BJ (cell line): ENCODE measurements at regions not wholly inside any gene's neighbourhood (a gene's known extent, or its start where the extent isn't known, plus 50 kb on each side); places are given as distances from the start of the nearest gene placed in this dataset.
A peak's percentile ranks its signal among the peaks of the same experiment; 100 is the strongest.

Experiments
- CTCF ChIA-PET: fragments of 350-600 bp; formaldehyde crosslinking; extraction: SDS; loops from one replicate; lab custom pipeline; 2021; ENCODE audit warnings: antibody characterized with exemption, inconsistent platforms; lab: Yijun Ruan, JAX
- POLR2A ChIA-PET: fragments of 300-600 bp; sonication (Branson Sonifier 250); formaldehyde crosslinking; extraction: SDS; loops from one replicate; lab custom pipeline; 2021; ENCODE audit warnings: antibody characterized with exemption; lab: Charles Lee
- DNase-seq: peaks from one replicate; pipeline ENCODE4 v3.0.0-alpha.2; 2011; ENCODE audit warnings: low read depth
- H3K27me3 ChIP-seq: 2 replicates; pipeline ENCODE4 v1.6.0; 2011; ENCODE audit warnings: low read length; ENCODE audit not compliant: control insufficient read depth, insufficient read depth
- H3K36me3 ChIP-seq: 2 replicates; pipeline ENCODE4 v1.5.1; 2011; ENCODE audit warnings: low read length; ENCODE audit not compliant: control insufficient read depth, insufficient read depth
- H3K4me3 ChIP-seq: 2 replicates; pipeline ENCODE4 v1.5.1; 2011; ENCODE audit warnings: low read depth, mild to moderate bottlenecking, control low read depth, low read length
- CTCF ChIP-seq: IDR thresholded peaks from 2 replicates; pipeline ENCODE4 v1.5.1; 2011; ENCODE audit warnings: low read depth, mild to moderate bottlenecking, control low read depth, inconsistent platforms, low read length, moderate library complexity; ENCODE audit not compliant: insufficient read depth

- Histone ChIP-seq H3K27me3 (no peaks in the 10 kb centered on the region), H3K36me3 (no peaks in the 10 kb centered on the region), H3K4me3 (no peak overlapping the region)
- no peak for TF ChIP-seq CTCF
- ChIA-PET CTCF (interaction anchor here (1.2 kb wide), 1 partner anchor 10 kb away, joined by 3 read pairs; no protein-coding TSS in a partner anchor), POLR2A (no interaction called here)
- DNase-seq, result peak; percentile 21
These were observed 67.5 kb upstream of the MBOAT2 start for GRCh38 chr2:9071032-9071431.

- ChIA-PET CTCF (no interaction called here), POLR2A (interaction anchor here (0.6 kb wide), 1 partner anchor 23 kb away, joined by 4 read pairs; no protein-coding TSS in a partner anchor)
- Histone ChIP-seq H3K27me3 (no peaks in the 10 kb centered on the region), H3K4me3 (no peak overlapping the region), H3K36me3 (no peaks in the 10 kb centered on the region)
- DNase-seq, result no peak
- no peak for TF ChIP-seq CTCF
These were observed 66.1 kb upstream of the MBOAT2 start for GRCh38 chr2:9069543-9069942.

GRCh38 chr2:9065901-9066300, 62.4 kb upstream of the MBOAT2 start:
- no peaks in the 10 kb centered on the region for H3K36me3 ChIP-seq
- no peaks in the 10 kb centered on the region for H3K27me3 ChIP-seq
- no peak overlapping the region for H3K4me3 ChIP-seq
- ChIA-PET POLR2A (no interaction called here), CTCF (interaction anchor here (1.3 to 1.8 kb wide), 2 partner anchors 8 to 45 kb away, joined by 3 to 4 read pairs; no protein-coding TSS in a partner anchor)
- no peak for DNase-seq
- TF ChIP-seq CTCF, result no peak

- no peak for DNase-seq
- no peak overlapping the region for H3K4me3 ChIP-seq
- H3K36me3 ChIP-seq, result no peaks in the 10 kb centered on the region
- ChIA-PET CTCF (no interaction called here), POLR2A (no interaction called here)
- no peak for TF ChIP-seq CTCF
- H3K27me3 ChIP-seq, result no peaks in the 10 kb centered on the region
These were observed 59.6 kb upstream of the MBOAT2 start for GRCh38 chr2:9063023-9063606.

GRCh38 chr2:9060819-9061218, 57.3 kb upstream of the MBOAT2 start:
- ChIA-PET CTCF (no interaction called here), POLR2A (no interaction called here)

More at GRCh38 chr2:9060819-9061218, 57.3 kb upstream of the MBOAT2 start:
- no peak for TF ChIP-seq CTCF
- H3K27me3 ChIP-seq, result no peaks in the 10 kb centered on the region
- H3K36me3 ChIP-seq, result no peaks in the 10 kb centered on the region
- DNase-seq, result no peak
- no peak overlapping the region for H3K4me3 ChIP-seq
